Stimulated activated CD4-positive, alpha-beta T cell treated with anti-CD3 and anti-CD28 coated beads, Interleukin-1b, Interleukin-23, amount 100 ng/mL, for 24 hours (primary cell): ENCODE measurements at regions not wholly inside any gene's neighbourhood (a gene's known extent, or its start where the extent isn't known, plus 50 kb on each side); places are given as distances from the start of the nearest gene placed in this dataset.

Source experiments
- DNase-seq, 4 experiments: peaks; one replicate each; pipeline ENCODE4 v3.0.0-alpha.2; 2020; ENCODE audit warnings: low read depth in 4 of 4, low spot score in 1 of 4

DNA sequence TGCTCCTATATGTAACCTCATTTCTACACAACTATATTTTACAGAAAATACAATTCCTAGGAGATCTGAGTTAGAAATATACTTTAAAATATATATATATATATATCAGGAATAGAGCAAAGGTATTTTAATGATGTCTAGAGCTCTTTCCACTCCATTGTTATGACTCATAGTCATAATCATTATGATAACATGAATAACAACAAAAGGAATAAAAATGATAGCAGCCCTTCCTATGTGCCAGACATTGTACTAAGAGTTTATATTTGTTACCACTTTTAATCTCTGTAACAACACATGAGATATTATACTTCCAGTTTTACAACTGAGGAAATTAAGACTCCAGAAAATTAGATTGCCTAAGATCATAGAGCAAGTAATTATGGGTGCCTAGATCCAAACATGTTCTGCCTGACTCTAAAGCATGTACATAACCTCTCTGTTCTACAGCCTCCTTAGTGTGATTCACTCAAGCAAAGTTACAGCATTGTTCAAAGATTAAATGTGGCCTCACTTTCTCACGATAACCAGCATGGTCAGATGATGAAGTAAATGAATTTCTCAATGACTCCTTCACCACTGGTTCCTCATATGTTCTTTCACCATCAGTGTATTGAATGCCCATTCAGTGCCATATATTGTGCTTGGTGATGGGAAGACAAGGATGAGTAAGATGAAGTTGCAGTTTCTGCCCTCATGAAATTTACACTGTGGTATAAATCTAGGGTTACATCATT, 452.1 kb downstream of the EFNA5 start:
- no peak for DNase-seq

DNA sequence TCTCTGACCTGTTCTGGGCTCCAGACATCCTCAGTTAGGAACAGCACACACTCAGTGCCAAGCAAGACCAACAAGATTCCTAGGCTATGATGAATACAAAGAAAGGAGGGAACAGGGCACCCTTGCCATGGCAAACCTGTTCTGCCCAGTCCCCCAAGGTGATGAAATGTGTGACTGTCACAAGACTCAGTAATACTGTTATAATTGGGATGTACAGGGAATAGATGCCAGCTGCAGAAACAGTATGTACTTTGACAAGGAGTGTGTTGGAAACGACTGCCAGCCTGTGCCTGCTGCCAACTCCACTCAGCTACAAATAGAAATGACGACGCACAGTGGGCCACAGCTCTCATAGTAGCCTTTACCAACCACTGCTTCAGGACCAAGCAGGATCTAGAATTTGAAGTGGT, 453.0 kb downstream of the EFNA5 start:
- DNase-seq: no peak

DNA sequence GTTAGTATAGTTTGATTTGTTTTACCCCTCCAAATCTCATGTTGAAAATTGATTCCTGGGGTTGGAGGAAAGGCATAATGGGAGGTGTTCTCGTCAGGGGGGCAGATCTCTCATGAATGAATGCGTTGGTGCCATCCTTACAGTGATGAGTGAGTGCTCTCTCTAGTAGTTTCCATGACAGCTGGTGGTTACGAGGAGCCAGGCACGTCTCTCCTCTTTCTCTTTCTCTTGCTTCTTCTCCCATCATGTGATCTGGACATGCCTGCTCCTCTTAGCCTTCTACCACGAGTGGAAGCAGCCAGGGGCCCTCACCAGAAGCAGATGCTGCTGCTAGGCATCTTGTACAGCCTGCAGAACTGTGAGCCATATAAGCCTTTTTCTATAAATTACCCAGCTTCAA, 454.1 kb downstream of the EFNA5 start:
- no peak for DNase-seq

DNA sequence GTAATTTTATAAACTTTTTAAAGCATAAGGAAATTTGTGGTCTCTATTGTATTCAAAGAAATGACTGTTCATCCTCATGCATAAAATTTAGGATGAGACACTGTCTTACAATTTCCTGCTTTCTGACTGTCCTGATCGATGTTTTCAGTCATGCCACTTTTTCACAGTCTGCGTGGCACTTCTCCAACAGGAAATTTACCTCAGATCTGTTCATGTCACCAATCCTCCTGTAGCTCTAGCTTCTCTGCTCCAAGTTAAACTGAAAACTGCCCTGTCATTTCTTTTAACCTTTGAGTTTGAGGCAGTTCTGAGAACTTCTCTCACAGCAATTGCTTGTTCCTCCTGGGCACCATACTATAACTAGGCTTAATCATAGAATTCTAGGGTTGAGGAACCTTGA, 455.1 kb downstream of the EFNA5 start:
- no peak for DNase-seq

DNA sequence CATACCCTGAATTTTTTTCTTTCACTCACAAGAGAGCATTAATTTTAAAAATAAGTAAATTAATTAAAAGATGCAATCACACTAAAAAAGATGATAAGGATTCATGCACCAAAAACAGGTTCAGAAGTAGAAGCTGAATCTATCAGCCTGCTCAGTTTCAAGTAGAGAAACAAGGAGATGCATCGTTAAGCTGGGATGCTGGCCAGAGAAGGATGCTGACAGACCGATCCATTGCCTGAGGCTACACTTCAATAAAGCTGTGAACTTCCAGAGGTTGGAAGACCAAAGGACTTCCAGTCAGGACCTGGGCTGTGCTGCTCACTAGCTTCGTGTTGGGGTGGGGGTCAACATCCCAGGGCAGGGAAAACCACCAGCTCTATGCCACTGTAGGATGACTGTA, 457.7 kb downstream of the EFNA5 start:
- no peak for DNase-seq

DNA sequence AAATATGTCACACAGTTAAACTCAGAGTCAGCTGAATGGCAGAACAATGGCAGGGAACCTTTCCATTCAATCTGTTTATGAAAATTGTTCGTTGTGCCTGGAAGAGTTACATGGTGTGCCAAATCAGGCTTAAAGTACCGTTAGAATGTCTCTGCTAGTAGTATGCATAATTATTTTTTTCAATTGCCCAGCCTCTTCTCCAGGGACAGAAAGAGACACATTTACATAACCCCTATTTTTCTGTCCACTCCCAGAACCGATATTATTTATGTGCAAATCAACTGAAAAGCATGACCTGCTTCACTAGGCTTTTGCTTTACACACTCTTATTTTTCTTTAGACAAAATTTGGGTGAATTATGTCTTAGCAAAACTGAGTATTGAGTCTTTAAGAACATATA, 459.1 kb downstream of the EFNA5 start:
- no peak for DNase-seq

DNA sequence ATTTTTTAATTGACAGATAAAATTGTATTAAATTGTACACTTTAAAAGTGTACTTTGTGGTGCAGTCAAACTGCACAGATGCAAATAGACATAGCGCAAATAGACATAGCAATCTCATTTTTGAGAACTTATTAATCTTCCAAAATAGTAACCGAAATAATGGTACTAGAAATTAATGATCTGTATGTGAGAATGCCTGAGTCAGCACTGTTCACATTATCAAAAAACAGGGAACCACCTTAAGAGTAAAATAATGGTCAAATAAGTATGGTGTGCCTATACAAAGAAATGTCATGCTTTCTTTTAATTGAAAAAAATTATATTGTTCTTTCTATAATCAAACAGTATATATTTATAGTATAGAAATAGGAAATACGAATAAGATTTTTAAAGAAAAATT, 461.9 kb downstream of the EFNA5 start:
- DNase-seq: no peak

DNA sequence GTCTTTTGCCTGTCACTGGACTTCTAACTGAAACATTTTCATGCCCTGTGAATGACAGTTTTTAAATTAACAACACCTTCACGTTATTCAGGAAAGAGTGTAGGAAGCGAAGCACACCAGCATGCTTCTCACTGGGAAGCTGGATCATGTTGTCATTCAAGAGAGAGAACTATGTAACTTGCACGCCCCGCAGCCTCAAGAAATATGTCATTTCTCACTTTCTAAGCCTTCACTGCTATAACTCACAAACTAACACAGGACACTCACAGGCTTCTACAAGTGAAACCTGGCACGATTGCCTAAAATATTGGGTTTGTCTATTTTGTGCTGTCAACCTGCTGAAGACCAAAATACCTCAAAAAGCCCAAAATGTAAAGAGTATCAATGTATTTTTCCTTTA, 466.3 kb downstream of the EFNA5 start:
- no peak for DNase-seq

DNA sequence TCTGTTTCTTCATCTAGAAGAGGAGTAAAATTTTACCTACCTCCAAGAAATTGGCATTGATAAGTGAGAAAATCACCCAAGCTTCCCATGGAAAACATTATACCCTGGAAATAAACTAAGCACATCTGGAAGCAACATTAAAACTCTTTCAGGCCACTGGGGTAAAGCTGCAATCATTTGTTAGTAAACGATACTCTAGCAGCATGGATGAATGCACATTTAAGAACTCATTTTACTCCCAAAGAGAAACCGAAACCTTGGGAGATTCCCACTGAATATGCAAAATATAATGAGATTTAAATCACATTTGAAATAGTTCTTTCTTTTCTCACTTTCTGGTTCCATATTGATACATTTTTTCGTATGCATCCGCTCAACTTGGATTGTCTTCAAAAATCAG, 467.5 kb downstream of the EFNA5 start:
- DNase-seq: no peak

DNA sequence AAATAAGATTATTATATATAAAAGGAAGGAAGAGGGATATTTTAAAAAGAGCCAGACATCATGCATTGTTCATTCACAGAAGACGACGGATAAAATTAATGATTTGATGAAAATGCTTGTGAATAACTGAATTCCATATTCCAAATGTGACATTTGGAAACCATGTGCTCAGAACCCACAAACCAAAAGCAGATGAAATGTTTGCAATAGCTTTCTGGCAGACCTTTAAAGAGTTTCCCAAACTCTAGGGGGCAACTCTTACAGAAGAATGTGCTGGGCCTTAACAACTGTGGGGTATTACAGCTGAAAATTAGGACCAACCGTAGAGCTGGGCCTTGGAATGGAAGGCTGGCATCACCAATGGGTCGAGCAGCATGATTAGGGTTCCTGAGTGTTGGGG, 471.0 kb downstream of the EFNA5 start:
- no peak for DNase-seq

DNA sequence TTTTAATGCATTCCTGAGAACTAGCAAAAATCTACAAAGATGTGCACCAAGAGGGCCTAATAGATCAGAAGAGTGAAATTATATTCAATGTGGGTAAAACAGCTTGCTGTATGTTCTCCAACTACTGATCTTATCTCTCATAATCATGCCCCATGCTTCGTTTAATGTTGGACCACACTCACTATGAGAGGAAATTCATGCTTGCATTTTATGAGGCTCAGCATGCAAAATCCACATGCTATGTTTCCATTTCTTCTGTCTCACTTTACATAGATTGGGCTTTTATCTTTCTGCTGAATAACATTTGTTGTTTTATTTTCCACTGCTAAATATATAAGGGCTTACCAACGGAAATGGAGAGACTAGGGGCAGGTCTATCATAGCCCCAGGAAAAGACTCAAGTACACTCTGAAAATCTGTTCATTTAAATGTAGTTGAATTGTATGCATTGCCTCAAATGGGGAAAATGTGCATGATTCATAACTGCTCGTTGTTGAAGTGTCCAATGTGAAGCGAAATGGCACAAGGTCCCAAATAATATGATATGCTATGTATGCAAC, 474.2 kb downstream of the EFNA5 start:
- DNase-seq: no peak

DNA sequence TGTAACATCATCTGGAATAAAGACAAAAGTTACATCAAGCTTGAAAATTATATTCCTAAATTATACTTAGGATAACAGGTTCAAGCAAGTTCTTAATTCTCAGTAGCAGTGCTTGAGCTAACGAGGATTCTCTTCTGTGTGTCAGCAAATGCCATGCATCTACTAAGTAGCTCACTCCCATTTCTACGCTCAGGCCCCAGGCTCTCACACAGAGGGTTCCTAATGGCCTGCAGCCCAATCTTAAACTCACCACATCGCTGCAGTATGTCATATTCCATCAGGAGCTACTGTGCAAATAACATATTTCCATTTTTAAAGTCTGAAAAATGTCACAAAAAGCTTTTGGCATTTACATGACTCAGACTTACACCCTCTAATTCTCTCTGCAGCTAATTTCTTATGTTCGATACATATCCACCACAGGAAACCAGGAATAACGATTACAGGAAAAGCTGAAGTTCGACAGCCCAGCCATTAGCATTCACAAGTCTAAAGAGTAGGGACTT, 474.8 kb downstream of the EFNA5 start:
- no peak for DNase-seq

DNA sequence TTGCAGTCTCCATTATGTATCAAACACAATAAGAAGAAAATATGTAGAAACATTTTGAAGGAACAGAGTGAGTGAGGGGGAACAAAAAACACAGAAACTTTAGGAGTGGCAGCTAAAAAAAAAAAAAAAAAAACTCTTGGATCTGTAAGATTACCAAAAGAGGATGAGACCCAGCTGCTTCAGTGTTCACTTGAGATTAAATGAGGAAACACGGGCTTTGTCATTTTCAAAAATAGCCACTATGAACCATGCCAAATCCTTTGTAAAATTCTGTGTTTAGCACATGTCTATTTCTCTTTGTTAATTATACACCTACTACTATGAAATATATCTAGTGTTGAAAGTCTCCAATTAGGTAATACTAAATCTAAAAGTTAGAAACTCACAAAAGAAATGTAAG, 485.9 kb downstream of the EFNA5 start:
- DNase-seq: no peak

DNA sequence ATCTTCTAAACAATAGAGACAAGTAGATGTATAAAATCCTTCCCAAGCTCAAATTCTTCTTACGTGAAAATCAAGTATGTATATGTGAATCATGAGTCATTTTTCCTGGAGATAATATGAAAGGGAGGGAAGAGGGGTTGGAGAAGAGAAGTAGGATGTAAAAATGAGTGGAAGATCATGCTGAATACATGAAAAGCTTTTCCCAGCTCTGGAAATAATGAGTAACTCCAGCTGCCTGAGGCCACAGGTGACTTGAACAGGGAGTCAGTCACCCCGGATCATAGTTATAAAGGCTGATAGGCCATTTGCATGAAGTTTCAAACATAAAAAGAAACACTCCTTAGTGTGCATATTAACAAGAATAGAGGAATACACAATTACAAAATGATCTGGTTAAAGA, 486.7 kb downstream of the EFNA5 start:
- DNase-seq: no peak

DNA sequence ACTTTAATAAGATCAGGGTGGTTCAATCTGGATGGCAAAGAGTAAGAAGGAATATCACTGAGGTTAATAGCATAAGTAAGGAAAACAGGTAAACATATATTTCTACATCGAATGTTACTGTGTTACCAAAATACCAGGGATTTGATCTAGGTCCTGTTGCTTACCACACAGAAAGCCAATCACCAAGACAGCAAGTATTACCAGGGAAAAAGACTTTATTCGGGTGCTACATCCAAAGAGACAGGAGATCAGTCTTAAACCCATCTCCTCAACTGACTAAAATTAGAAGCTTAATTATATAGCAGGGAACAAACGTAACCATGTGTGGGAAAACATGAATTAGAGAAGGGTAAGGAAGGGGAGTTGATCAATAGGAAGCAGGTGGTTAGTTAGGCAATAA, 500.1 kb downstream of the EFNA5 start:
- no peak for DNase-seq

DNA sequence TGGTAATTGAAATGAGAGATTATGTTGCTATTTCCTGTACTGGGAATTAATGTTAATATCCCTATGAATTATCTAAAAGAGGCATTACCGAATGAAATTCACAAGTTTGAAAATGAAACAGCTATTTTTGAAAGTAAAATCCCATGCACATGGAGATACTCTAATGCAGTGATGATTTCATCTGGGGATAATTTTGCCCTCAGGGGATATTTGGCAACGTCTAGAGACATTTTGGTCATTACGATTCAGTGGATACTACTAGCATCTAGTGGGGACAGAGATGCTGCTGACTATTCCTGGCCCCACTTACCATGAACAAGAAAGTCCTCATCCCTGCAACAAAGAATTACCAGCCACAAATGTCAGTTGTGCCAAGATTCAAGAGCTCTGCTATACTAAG, 500.9 kb downstream of the EFNA5 start:
- DNase-seq: no peak

DNA sequence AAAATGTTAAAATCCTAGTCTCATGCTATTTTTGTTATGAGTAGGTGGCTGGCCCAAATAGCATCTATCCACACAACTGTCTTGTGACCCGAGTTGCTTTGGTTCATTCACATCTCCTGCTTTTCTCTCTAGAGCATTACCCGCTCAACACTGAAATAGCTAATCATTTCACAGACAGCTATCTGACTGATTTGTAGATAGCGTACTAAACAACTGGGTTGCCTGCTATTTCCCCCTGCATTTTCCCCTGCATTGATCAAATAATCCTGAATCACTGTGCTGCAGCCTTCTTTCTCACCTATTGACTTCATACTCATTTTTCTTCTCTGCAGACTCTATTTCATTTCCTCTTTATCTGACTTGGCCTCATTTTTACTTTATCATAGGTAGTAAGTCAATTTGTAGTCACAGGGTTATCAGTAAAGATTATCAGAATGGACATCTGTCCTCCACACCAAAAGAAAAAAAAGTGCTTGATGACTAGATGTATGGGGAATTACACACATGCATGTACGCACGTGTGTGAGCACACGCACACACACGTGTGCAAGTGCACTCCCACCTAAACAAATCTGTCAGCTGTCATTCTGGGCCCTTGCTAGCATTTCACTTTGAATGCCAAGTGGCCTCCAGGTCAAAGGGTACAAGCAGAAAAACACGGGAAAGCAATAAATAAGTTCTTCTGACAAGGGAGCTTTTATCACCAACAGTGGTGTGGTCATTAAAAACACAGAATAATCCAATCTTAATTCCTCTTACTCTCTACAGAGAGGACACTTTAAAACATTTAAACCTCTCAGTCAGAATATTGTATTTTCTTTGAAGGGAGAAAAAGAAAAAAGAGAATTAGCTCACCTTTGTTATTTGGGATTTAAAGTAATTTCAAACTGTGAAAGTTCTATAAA, 501.6 kb downstream of the EFNA5 start:
- DNase-seq: no peak

DNA sequence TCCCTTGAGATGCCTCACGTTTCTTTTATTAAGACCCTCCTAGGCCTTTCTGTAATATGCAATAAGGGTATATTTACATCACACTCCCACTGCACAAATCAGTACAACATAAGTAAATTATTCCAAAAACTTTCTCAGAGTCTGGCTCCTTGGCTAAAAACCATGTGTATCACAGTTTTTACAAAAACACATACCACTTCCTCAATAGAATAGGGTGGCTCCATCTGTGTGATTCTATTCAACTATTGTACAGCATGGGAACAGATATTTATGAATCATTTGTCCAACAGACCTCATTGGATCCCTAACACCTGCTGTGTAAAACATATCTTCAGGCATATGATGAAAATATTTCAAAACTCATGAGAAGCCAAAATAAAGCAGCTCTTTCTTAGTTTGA, 502.7 kb downstream of the EFNA5 start:
- DNase-seq: no peak

DNA sequence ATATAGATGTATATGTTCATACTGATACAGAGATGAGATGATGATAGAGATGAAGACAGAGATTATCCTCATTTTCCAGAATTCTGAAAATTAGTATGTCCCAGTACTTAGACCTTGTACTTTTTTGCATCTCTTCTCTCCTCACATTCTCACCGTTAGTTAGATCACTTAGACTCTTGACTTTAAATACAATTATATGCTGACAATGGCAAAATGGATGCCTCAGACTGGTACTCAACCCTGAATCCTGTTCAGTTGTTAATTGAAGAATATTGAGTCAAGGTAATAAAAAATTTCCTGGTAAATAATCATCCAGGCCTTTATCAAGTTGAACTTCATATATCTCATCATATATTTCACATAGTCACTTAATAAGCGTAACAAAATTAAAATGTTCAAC, 505.4 kb downstream of the EFNA5 start:
- no peak for DNase-seq

DNA sequence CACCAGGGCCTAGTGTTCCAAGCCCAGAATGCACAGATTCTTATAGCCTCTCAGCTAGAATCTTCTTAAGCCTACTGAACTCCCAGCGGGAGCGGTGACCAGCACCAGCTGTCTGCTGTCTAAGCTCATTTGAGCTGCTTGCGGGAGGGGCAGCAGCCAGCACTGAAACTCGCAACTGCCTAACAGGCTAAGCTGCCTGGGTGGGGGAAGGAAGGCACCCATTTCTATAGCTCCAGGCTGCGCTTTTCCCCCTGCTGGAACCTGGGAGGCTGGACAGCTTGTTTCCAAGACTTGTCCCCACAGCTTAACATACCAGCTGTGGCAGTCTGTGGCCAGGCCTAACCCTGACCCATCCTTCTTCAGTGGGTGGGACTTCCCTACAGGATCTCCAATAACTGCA, 512.9 kb downstream of the EFNA5 start:
- no peak for DNase-seq

DNA sequence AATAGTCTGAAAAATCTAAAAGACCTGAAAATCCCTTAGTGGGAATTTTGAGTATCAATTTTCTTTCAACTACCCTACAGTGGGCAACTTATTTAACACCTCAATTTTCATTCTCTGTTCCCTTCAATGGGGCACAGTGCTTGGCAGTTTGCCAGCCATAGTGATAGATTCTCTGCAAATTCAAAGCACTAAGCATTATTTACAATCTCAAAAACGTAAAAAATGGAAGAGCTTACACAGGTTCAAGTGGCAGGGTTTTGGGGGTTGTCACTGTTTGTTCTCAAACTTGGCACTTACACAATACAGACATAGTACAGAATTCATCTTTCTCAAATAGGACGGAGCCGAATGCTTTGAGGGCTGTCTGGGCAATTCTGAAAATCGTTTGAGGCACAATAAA, 515.0 kb downstream of the EFNA5 start:
- DNase-seq: no peak

DNA sequence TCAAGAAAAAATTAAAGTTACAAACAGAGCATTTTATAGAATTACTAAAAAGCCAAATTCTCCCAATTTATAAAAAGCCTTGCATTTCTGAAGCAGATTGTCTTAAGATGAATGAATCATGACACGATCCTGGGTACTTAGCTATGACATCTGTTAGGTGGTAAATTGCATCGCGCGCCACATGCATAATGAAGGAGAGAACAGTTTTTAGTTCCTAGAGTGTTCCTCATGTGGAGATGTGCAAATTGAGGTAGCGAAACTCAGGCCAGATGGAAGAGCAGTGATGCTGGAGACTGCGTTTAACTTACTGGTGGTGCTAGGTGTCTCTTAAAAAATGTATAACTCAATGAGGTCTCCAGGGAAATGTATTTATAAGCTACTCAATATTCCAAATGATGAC, 516.1 kb downstream of the EFNA5 start:
- DNase-seq: no peak
